ENCODE measurements at regions not wholly inside any gene's neighbourhood (a gene's known extent, or its start where the extent isn't known, plus 50 kb on each side); places are given as distances from the start of the nearest gene placed in this dataset.

DNA sequence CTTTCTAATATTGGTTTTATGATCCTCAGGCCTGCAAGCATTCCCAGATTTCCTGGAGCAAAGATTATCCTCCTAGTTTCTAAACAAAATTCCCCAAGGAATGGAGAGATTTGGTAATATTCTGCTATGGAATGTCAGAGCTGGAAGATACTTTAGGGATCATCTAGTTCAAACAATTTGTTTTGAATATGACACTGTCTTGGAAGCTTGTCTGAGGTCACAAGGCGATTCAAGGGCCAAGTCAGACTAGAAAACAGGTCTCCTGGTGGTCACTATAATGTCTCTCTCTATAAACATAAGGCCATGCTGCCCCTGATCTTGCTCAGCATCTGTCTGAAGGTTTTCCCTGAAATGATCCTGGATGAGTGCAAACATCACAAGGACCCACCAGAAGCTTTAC is 143.4 kb upstream of the BCL6 start:
- TF ChIP-seq REPIN1 (tag by site-specific recombination; IDR thresholded peaks at IDR 0.05; ENCODE audit: low read depth), result no peak
- TF ChIP-seq KLF16 (tag by site-specific recombination; IDR thresholded peaks at IDR 0.05), result no peak
- no peak for TF ChIP-seq PRDM4 (tag by site-specific recombination; IDR thresholded peaks at IDR 0.05)
- TF ChIP-seq ZNF112 (tag by site-specific recombination; IDR thresholded peaks at IDR 0.05), result no peak

All from HEK293 (cell line).